GM18505 (cell line): ENCODE measurements at regions not wholly inside any gene's neighbourhood (a gene's known extent, or its start where the extent isn't known, plus 50 kb on each side); places are given as distances from the start of the nearest gene placed in this dataset.

Source experiments
- ATAC-seq: cut with Tn5 transposase; IDR thresholded peaks from one replicate; pipeline ENCODE4 v1.9.1; 2021; ENCODE audit not compliant: unreplicated experiment
- POLR2A ChIP-seq: IDR thresholded peaks from 4 replicates; pipeline ENCODE4 v1.6.1; 2011; ENCODE audit warnings: borderline replicate concordance; ENCODE audit not compliant: insufficient read depth, insufficient read length; ENCODE audit errors: extremely low read depth

- ATAC-seq: no peak
- no peak for TF ChIP-seq POLR2A
These were observed 956.2 kb downstream of the DSC3 start for GRCh38 chr18:30086351-30086750.

GRCh38 chr18:30081122-30081521 lies 961.4 kb downstream of the DSC3 start:
- no peak for TF ChIP-seq POLR2A
- no peak for ATAC-seq

GRCh38 chr18:30072609-30073385 lies 969.7 kb downstream of the DSC3 start:
- no peak for ATAC-seq
- no peak for TF ChIP-seq POLR2A

- ATAC-seq: no peak
- no peak for TF ChIP-seq POLR2A
These were observed 976.3 kb downstream of the DSC3 start for GRCh38 chr18:30066288-30066687.

GRCh38 chr18:30057398-30057797 lies 985.1 kb downstream of the DSC3 start:
- no peak for ATAC-seq
- no peak for TF ChIP-seq POLR2A

- no peak for ATAC-seq
These were observed 986.0 kb downstream of the DSC3 start for GRCh38 chr18:30056528-30056927.

GRCh38 chr18:30044496-30044895 lies 998.0 kb downstream of the DSC3 start:
- TF ChIP-seq POLR2A: no peak
- no peak for ATAC-seq

More at GRCh38 chr18:30056528-30056927, 986.0 kb downstream of the DSC3 start:
- TF ChIP-seq POLR2A: no peak

- ATAC-seq: no peak
- TF ChIP-seq POLR2A: no peak
These were observed 1003.3 kb downstream of the DSC3 start for GRCh38 chr18:30039201-30039600.

GRCh38 chr18:30034818-30035217 lies 1007.7 kb downstream of the DSC3 start:
- no peak for TF ChIP-seq POLR2A
- ATAC-seq: no peak

- no peak for TF ChIP-seq POLR2A
- ATAC-seq: no peak
These were observed 1026.4 kb downstream of the DSC3 start for GRCh38 chr18:30016179-30016578.

GRCh38 chr18:30004965-30005364 lies 1037.6 kb downstream of the DSC3 start:
- no peak for TF ChIP-seq POLR2A
- no peak for ATAC-seq

GRCh38 chr18:29982218-29982617 lies 1060.3 kb downstream of the DSC3 start:
- no peak for TF ChIP-seq POLR2A
- no peak for ATAC-seq

GRCh38 chr18:29979881-29980280 lies 1062.7 kb downstream of the DSC3 start:
- TF ChIP-seq POLR2A: no peak
- no peak for ATAC-seq

GRCh38 chr18:29969876-29970275 lies 1072.7 kb downstream of the DSC3 start:
- TF ChIP-seq POLR2A: no peak
- ATAC-seq: no peak
